KMS-11 (cell line): ENCODE measurements at regions not wholly inside any gene's neighbourhood (a gene's known extent, or its start where the extent isn't known, plus 50 kb on each side); places are given as distances from the start of the nearest gene placed in this dataset.

Experiments
- H2AFZ ChIP-seq: fragments of 200-600 bp; sonication (generic); 2 replicates; pipeline ENCODE4 v1.6.1; 2016; ENCODE audit warnings: antibody characterized with exemption, mixed run types, low read depth
- H3K27ac ChIP-seq: fragments of 200-600 bp; sonication (generic); 2 replicates; pipeline ENCODE4 v1.6.1; 2016; ENCODE audit warnings: mild to moderate bottlenecking, mixed run types
- H3K27me3 ChIP-seq: fragments of 200-600 bp; sonication (generic); 2 replicates; pipeline ENCODE4 v1.6.1; 2017; ENCODE audit warnings: mild to moderate bottlenecking, low read depth, mixed run types, moderate library complexity; ENCODE audit not compliant: insufficient read depth
- H3K36me3 ChIP-seq: fragments of 200-600 bp; sonication (generic); 2 replicates; pipeline ENCODE4 v1.6.1; 2017; ENCODE audit warnings: mild to moderate bottlenecking, mixed run types; ENCODE audit not compliant: insufficient read depth
- H3K4me1 ChIP-seq: fragments of 200-600 bp; sonication (generic); 2 replicates; pipeline ENCODE4 v1.6.1; 2016; ENCODE audit warnings: mild to moderate bottlenecking, low read depth, mixed run types; ENCODE audit not compliant: poor library complexity, severe bottlenecking
- H3K4me2 ChIP-seq: fragments of 200-600 bp; sonication (generic); 2 replicates; pipeline ENCODE4 v1.7.0; 2016; ENCODE audit warnings: mild to moderate bottlenecking, mixed run types
- H3K4me3 ChIP-seq: fragments of 200-600 bp; sonication (generic); IDR thresholded peaks from 2 replicates; pipeline ENCODE4 v1.6.1; 2017; ENCODE audit warnings: low read depth, low read length, mixed read lengths; ENCODE audit not compliant: insufficient read depth
- H3K79me2 ChIP-seq: fragments of 200-600 bp; sonication (generic); 2 replicates; pipeline ENCODE4 v1.6.1; 2016; ENCODE audit warnings: low read depth, mixed run types; ENCODE audit not compliant: insufficient read depth
- H3K9ac ChIP-seq: fragments of 200-600 bp; sonication (generic); 2 replicates; pipeline ENCODE4 v1.6.1; 2016; ENCODE audit warnings: mild to moderate bottlenecking, mixed run types
- H4K20me1 ChIP-seq: fragments of 200-600 bp; sonication (generic); 2 replicates; pipeline ENCODE4 v1.6.1; 2016; ENCODE audit warnings: mild to moderate bottlenecking, mixed run types; ENCODE audit not compliant: insufficient read depth
- TF ChIP-seq, protein P1 (sequence below): fragments of 200-600 bp; sonication (generic); conservative IDR thresholded peaks from 2 replicates; pipeline ENCODE4 v1.6.1; 2017; ENCODE audit warnings: low read depth, mild to moderate bottlenecking, antibody characterized with exemption, low read length, moderate library complexity, mixed read lengths

DNA sequence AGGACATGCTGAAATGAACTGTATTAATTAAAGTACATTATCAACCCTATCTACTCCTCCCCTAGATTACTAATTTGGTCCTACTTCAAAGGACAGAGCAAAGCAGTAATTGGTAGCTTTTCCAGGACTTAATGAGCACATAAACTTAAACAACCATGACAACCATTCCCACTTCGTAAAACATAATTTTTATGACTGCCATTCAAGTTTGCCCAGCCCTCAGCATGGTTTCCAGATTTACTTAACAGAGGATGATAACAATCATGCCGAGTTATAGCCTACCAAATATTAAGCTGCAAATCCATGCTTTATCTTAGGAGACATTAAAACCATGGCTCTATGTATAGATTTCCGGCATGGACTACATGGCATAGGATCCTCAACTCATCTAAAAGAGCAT, 401.1 kb upstream of the CHAC2 start:
- Histone ChIP-seq H3K9ac (no peak overlapping the region), H3K4me2 (no peak overlapping the region), H3K27ac (no peak overlapping the region), H3K27me3 (no peaks in the 10 kb centered on the region), H4K20me1 (no peaks in the 10 kb centered on the region), H2AFZ (no peak overlapping the region), H3K36me3 (no peaks in the 10 kb centered on the region), H3K4me3 (no peak overlapping the region), H3K79me2 (no peaks in the 10 kb centered on the region), H3K4me1 (no peaks in the 10 kb centered on the region)
- TF ChIP-seq, protein P1, sequence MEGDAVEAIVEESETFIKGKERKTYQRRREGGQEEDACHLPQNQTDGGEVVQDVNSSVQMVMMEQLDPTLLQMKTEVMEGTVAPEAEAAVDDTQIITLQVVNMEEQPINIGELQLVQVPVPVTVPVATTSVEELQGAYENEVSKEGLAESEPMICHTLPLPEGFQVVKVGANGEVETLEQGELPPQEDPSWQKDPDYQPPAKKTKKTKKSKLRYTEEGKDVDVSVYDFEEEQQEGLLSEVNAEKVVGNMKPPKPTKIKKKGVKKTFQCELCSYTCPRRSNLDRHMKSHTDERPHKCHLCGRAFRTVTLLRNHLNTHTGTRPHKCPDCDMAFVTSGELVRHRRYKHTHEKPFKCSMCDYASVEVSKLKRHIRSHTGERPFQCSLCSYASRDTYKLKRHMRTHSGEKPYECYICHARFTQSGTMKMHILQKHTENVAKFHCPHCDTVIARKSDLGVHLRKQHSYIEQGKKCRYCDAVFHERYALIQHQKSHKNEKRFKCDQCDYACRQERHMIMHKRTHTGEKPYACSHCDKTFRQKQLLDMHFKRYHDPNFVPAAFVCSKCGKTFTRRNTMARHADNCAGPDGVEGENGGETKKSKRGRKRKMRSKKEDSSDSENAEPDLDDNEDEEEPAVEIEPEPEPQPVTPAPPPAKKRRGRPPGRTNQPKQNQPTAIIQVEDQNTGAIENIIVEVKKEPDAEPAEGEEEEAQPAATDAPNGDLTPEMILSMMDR = no peak

DNA sequence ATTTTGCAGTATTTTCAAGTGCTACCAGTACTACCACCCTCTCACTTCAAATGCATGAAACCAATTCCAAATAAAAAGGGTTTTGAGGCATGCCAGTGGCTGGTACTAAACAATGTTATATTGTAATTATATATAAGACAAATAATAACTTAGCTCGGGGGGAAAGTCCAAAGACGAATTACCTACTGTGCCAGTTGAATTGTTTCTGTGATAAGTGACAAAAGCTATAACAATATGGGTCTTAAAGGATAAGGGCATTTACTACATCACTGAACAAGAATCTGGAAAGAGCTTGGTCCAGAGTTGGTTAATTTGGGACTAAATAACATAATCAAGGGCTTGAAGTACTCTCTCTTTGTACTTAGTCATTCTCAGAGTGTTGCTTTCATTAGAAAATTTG, 404.7 kb upstream of the CHAC2 start:
- no peak overlapping the region for H3K9ac ChIP-seq
- no peak overlapping the region for H3K4me3 ChIP-seq
- TF ChIP-seq, protein P1 = no peak
- no peaks in the 10 kb centered on the region for H4K20me1 ChIP-seq
- H3K27ac ChIP-seq = no peak overlapping the region
- H3K36me3 ChIP-seq = no peaks in the 10 kb centered on the region
- no peaks in the 10 kb centered on the region for H3K4me1 ChIP-seq
- no peak overlapping the region for H3K4me2 ChIP-seq
- H3K79me2 ChIP-seq = no peaks in the 10 kb centered on the region
- no peak overlapping the region for H2AFZ ChIP-seq
- no peaks in the 10 kb centered on the region for H3K27me3 ChIP-seq

DNA sequence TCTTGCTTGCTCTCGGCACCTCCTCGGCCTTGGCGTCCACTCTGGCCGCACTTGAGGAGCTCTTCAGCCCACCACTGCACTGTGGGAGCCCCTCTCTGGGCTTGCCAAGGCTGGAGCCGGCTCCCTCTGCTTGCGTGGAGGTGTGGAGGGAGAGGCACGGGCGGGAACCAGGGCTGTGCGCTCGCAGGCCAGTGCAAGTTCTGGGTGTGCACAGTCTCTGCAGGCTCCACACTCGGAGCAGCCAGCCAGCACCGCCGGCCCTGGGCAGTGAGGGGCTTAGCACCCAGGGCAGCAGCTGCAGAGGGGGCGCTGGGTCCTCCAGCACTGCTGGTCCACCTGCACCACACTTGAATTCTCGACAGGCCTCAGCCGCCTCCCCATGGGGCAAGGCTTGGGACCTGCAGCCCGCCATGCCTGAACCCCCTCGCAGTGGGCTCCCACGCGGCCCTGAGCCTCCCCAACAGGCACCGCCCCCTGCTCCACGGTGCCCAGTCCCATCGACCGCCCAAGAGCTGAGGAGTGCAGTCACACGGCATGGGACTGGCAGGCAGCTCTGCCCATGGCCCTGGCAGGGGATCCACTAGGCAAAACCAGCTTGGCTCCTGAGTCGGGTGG, 411.2 kb upstream of the CHAC2 start:
- H3K27ac ChIP-seq = no peak overlapping the region
- no peaks in the 10 kb centered on the region for H3K36me3 ChIP-seq
- no peak overlapping the region for H3K9ac ChIP-seq
- no peaks in the 10 kb centered on the region for H4K20me1 ChIP-seq
- H3K79me2 ChIP-seq = no peaks in the 10 kb centered on the region
- no peaks in the 10 kb centered on the region for H3K27me3 ChIP-seq
- no peak overlapping the region for H3K4me2 ChIP-seq
- H3K4me1 ChIP-seq = no peaks in the 10 kb centered on the region
- TF ChIP-seq, protein P1 = no peak
- no peak overlapping the region for H2AFZ ChIP-seq
- H3K4me3 ChIP-seq = no peak overlapping the region

DNA sequence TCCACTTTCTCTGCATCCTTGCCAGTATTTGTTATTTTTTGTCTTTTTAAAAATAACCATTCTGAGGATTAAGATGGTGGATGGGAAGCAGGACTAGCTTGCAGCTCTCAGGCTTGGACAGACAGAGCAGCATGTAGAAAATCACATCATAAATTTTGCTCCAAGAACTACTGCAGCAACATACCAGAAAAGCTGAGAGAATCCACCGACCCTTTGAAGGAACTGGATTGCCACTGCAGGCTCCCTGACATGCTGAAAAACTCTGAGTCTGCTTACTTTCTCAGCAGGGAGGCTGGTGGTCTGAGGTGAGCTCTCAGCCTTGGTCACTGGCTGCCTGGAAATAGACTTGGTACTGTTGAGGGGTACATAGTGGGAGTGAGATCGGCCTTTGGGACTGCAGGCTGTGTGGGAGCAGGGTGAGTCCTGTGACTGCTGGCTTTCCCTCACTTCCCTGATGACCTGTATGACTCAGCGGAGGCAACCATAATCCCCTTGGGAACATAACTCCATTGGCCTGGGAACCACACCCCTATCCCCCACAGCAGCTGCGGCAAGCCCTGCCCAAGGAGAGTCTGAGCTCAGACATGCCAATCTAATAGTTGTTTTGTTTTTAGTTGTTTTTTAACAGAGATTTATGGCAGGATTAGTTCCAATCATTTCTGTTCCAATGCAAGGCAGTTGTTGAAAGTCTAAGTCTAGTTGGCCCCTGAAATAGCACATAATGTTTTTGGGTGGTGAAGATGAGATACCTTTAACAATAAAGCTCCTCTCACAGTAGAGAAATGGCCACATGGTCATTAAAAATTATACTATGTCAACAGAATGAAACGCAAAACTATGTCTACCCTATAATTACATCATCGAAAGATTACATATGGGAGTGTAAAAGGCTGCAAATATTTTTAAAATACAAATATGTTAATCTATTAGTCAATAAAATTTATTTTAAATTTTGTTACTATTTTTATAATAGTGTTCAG, 414.2 kb upstream of the CHAC2 start:
- H3K27ac ChIP-seq = no peak overlapping the region
- H3K4me2 ChIP-seq = no peak overlapping the region
- H3K9ac ChIP-seq = no peak overlapping the region
- no peak overlapping the region for H3K4me3 ChIP-seq
- no peaks in the 10 kb centered on the region for H3K27me3 ChIP-seq
- no peaks in the 10 kb centered on the region for H3K4me1 ChIP-seq
- TF ChIP-seq, protein P1 = no peak
- no peaks in the 10 kb centered on the region for H3K36me3 ChIP-seq
- H3K79me2 ChIP-seq = no peaks in the 10 kb centered on the region
- no peak overlapping the region for H2AFZ ChIP-seq
- no peaks in the 10 kb centered on the region for H4K20me1 ChIP-seq
